Inferior parietal cortex (tissue), 1 donor: ENCODE measurements at regions not wholly inside any gene's neighbourhood (a gene's known extent, or its start where the extent isn't known, plus 50 kb on each side); places are given as distances from the start of the nearest gene placed in this dataset.

Experiments
- DNase-seq: peaks from one replicate; pipeline ENCODE4 v3.0.0-alpha.2; 2016; ENCODE audit errors: extremely low spot score

GRCh38 chr5:130272837-130273236, 368.6 kb downstream of the CHSY3 start:
- no peak for DNase-seq

GRCh38 chr5:130270786-130271185, 366.5 kb downstream of the CHSY3 start:
- DNase-seq, result no peak

DNA sequence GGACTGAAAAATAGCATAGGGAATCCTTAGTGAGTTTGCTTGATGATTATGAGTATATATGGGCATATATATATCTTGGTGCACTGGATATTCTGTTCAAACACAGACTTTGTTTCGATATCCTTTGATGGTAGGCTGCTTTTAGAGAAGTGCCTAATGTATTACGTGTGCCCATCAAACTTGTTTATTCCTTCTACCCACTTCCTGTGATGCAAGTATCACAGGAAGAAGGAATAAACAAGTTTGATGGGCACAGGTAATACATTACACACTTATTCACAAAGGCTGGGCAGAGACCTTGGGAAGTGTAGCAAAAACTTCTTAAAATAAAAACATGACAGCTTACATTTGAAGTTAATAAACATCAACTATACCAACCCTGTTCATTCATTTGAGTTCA, 364.2 kb downstream of the CHSY3 start:
- DNase-seq, result no peak

- DNase-seq, result no peak
Observed at GRCh38 chr5:130267926-130268325, 363.7 kb downstream of the CHSY3 start.

GRCh38 chr5:130260481-130260880, 356.2 kb downstream of the CHSY3 start:
- no peak for DNase-seq

DNA sequence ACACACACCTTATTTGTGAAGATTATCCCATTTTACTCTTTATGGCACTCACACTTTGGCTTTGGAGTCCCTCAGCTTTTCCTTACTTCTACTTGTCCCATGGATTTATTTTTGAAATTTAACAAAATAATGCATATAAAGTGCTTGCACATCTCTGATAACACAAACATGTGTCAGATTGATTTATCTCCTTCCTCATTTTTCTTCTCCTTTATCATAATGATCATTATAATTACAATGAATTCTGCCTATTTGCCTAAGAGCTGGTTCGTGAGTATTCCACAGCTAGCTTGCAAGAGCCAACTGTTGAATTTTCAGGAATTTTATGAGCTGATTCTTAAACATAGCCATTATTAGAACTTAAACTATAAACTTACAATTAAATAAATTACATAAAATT, 347.7 kb downstream of the CHSY3 start:
- no peak for DNase-seq

- no peak for DNase-seq
Observed at GRCh38 chr5:130243641-130244040, 339.4 kb downstream of the CHSY3 start.

DNA sequence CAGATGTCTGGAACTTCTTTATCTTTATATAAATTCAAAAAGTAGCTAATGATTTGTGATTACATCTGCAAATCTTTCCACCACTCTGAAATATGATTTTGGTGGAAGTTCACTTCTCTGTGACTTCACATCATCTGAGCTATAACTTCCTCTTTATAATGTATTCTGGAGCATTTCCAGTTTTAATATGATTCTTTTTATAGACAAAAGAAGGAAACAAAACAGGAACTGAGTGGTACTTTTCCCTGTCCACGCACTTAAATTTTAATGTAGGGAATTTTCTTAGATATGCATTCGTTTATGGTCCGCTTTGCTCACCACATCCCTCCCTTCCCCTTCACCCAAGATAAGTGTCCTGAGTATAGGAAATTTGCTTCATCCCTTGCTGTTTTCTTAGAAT, 333.5 kb downstream of the CHSY3 start:
- DNase-seq, result no peak
